ENCODE measurements at regions not wholly inside any gene's neighbourhood (a gene's known extent, or its start where the extent isn't known, plus 50 kb on each side); places are given as distances from the start of the nearest gene placed in this dataset.

- H3K36me3 Mint-ChIP-seq: no peaks in the 10 kb centered on the region
- H3K27ac Mint-ChIP-seq: no peak overlapping the region
- no peaks in the 10 kb centered on the region for H3K4me1 Mint-ChIP-seq
- DNase-seq (no peak), ATAC-seq (ENCODE audit: low read depth) (no peak)
- H3K4me3 Mint-ChIP-seq: no peak overlapping the region
- H3K27me3 Mint-ChIP-seq: peaks cover 4% of the 10 kb centered on the region
- H3K9me3 Mint-ChIP-seq: no peaks in the 10 kb centered on the region
- POLR2A ChIA-PET: no interaction called here
Measured at GRCh38 chr1:50278961-50279360, 144.3 kb downstream of the DMRTA2 start.

GRCh38 chr1:50278410-50278809 is 144.8 kb downstream of the DMRTA2 start:
- Mint-ChIP-seq H3K9me3 (no peaks in the 10 kb centered on the region), H3K27ac (no peak overlapping the region), H3K27me3 (peaks cover 5% of the 10 kb centered on the region), H3K36me3 (no peaks in the 10 kb centered on the region), H3K4me3 (no peak overlapping the region), H3K4me1 (no peaks in the 10 kb centered on the region)
- POLR2A ChIA-PET: no interaction called here
- DNase-seq (no peak), ATAC-seq (ENCODE audit: low read depth) (no peak)

DNA sequence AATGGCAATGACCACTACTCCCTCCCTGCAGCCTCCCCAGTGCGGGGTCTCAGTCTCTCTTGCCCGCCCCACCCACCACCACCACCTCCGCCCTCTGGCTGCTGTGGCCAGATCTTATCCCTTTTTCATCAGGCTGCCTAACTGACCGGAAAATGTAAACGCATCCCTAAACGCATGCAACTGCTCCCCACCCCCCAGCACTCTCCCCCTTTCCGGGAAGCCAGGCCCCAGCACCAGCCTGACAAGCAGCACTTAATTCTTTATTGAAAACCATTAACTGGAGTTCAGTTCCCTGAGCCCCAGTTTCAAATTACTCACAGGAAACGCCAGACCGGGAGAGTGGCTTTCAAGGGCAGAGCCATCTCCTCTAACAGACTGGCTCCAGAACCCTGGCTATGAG is 147.7 kb downstream of the DMRTA2 start:
- peaks cover 5% of the 10 kb centered on the region for H3K27me3 Mint-ChIP-seq
- POLR2A ChIA-PET: no interaction called here
- H3K4me3 Mint-ChIP-seq: no peak overlapping the region
- H3K9me3 Mint-ChIP-seq: no peaks in the 10 kb centered on the region
- no peak for ATAC-seq (ENCODE audit: low read depth)
- no peak overlapping the region for H3K27ac Mint-ChIP-seq
- no peaks in the 10 kb centered on the region for H3K4me1 Mint-ChIP-seq
- no peak for DNase-seq
- no peaks in the 10 kb centered on the region for H3K36me3 Mint-ChIP-seq

DNA sequence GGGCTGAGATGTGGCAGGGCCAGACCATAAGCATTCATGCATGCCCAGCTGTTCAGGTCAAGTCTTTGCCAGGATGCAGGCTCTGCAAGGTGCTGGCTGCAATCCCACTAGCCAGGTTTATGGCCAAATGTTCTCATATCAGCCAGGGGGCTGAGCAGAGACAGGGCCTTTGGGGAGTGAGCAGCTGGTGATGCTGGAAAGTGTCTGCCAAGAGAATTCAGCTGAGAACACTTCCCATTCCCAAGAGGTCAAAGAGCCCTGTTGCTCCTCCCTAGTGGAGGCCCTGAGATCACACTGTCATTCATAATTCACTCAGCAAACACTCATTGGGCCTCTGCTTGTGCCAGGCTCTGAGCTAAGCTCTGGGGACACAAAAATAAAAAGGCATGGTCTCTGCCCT is 150.3 kb downstream of the DMRTA2 start:
- no peak overlapping the region for H3K4me3 Mint-ChIP-seq
- no peaks in the 10 kb centered on the region for H3K4me1 Mint-ChIP-seq
- peaks cover 7% of the 10 kb centered on the region for H3K27me3 Mint-ChIP-seq
- POLR2A ChIA-PET: no interaction called here
- no peaks in the 10 kb centered on the region for H3K9me3 Mint-ChIP-seq
- H3K36me3 Mint-ChIP-seq: no peaks in the 10 kb centered on the region
- DNase-seq (no peak), ATAC-seq (ENCODE audit: low read depth) (no peak)
- no peak overlapping the region for H3K27ac Mint-ChIP-seq

DNA sequence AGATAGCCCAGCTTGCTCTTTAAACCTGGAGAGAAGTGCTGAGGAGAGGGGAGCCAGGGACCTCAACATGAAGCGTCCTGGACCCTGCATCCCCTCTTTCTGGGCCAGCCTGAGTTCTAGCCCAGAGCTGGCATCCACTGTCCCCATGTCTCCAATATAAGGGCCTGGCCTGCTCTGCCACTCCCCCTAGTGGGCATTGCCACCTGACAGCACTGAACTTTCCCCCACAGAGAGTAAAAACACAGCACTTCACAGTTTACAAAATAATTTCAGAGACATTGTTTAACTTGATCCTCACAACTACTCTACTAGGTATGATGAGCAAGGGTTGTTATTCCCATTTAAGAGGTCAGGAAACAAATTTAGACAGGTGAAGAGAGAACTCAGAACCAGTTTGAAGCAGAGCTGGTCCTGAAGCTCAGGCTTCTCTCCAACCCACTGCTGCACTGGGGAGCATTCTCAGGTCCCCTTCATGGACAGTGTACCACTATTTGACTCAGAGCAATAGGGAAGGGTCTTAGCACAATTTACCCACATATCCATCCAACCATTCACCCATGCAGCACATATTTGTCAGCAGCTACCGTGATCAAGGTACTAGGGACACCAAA is 151.2 kb downstream of the DMRTA2 start:
- H3K4me1 Mint-ChIP-seq: no peaks in the 10 kb centered on the region
- DNase-seq: peak; percentile 29
- H3K27me3 Mint-ChIP-seq: peaks cover 7% of the 10 kb centered on the region
- no peak overlapping the region for H3K4me3 Mint-ChIP-seq
- H3K9me3 Mint-ChIP-seq: no peaks in the 10 kb centered on the region
- ATAC-seq (ENCODE audit: low read depth): no peak
- no peaks in the 10 kb centered on the region for H3K36me3 Mint-ChIP-seq
- POLR2A ChIA-PET: no interaction called here
- H3K27ac Mint-ChIP-seq: no peak overlapping the region

DNA sequence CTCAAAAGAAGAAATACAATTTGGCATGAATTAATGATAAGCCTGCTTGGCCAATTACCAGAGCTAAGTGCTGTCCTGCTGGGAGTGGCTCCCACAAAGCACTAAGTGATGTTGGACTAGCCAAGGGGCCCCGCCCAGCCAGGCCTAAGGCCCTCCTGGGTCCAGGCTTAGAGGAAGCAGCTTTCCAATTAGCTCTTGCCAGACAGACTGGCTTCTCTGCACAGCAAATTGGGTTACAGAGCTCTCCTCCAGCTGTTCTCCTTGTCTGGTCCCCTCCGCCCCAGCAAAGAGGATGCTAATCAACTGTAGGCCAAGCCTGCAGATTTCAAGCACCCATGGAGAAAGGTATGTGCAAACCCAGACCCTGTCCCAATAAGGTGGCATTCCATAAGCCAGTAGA is 151.9 kb downstream of the DMRTA2 start:
- Mint-ChIP-seq H3K27me3 (peaks cover 7% of the 10 kb centered on the region), H3K9me3 (no peaks in the 10 kb centered on the region), H3K4me1 (peaks cover 2% of the 10 kb centered on the region), H3K27ac (no peak overlapping the region), H3K4me3 (no peak overlapping the region), H3K36me3 (no peaks in the 10 kb centered on the region)
- ATAC-seq (ENCODE audit: low read depth): no peak
- POLR2A ChIA-PET: no interaction called here
- DNase-seq: no peak

- ATAC-seq (ENCODE audit: low read depth) (no peak), DNase-seq (no peak)
- POLR2A ChIA-PET: no interaction called here
- Mint-ChIP-seq H3K9me3 (no peaks in the 10 kb centered on the region), H3K4me3 (no peak overlapping the region), H3K4me1 (peaks cover 4% of the 10 kb centered on the region), H3K27me3 (peaks cover 7% of the 10 kb centered on the region), H3K27ac (no peak overlapping the region), H3K36me3 (no peaks in the 10 kb centered on the region)
Measured at GRCh38 chr1:50270926-50271325, 152.3 kb downstream of the DMRTA2 start.

GRCh38 chr1:50268049-50268448 is 155.2 kb downstream of the DMRTA2 start:
- no peaks in the 10 kb centered on the region for H3K36me3 Mint-ChIP-seq
- DNase-seq: no peak
- POLR2A ChIA-PET: no interaction called here
- no peaks in the 10 kb centered on the region for H3K9me3 Mint-ChIP-seq
- H3K27ac Mint-ChIP-seq: no peak overlapping the region
- ATAC-seq (ENCODE audit: low read depth): no peak
- no peak overlapping the region for H3K4me3 Mint-ChIP-seq
- peaks cover 4% of the 10 kb centered on the region for H3K4me1 Mint-ChIP-seq
- peaks cover 4% of the 10 kb centered on the region for H3K27me3 Mint-ChIP-seq

DNA sequence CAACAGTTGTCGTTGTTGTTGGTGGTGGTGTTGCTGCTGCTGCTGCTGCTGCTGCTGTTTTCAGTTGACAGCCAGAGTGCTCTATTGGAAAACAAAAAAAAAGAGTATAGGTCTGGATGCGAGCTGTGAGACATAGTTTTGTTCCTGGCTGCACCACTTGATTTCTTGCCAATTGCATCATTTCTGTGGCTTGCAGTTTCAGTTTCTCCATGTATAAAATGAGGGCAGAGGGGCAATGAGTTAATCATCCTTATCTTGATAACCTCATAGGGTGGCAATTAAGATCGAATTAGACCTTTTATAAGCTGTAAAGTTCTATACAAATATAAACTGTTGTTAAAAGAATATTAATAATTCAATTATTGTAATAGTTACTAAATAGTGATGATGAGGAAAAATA is 156.7 kb downstream of the DMRTA2 start:
- DNase-seq (no peak), ATAC-seq (ENCODE audit: low read depth) (no peak)
- Mint-ChIP-seq H3K4me1 (peaks cover 4% of the 10 kb centered on the region), H3K9me3 (no peaks in the 10 kb centered on the region), H3K27me3 (peaks cover 4% of the 10 kb centered on the region), H3K36me3 (no peaks in the 10 kb centered on the region), H3K4me3 (no peak overlapping the region), H3K27ac (no peak overlapping the region)
- POLR2A ChIA-PET: no interaction called here

DNA sequence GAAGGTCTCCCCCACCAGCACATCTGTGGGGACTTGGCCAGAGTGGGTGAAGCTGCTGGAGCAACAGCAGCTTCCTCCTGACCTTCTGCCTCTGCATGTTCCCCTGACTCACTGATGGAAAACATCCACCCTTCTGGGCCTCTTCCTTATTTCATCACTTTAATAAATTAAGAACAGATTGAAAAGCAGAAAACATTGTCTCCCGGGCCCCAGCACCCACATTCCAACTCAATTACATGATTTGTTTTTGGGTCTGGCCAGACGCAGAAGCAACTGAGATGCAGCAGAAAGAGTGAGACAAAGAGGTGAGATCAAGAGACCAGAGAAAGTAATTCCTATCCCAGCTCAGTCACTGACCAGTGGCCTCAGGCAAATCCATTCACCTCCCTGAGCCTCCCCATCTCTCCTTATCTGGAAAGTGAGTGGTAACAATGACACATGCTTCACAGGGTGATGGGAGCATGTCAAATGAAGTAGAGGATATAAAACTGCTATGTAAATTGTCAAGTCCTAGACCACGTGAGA is 157.1 kb downstream of the ELAVL4 start:
- ATAC-seq (ENCODE audit: low read depth): no peak
- Mint-ChIP-seq H3K9me3 (no peaks in the 10 kb centered on the region), H3K4me1 (peaks cover 4% of the 10 kb centered on the region), H3K27me3 (peaks cover 4% of the 10 kb centered on the region), H3K36me3 (no peaks in the 10 kb centered on the region), H3K27ac (no peak overlapping the region), H3K4me3 (no peak overlapping the region)
- DNase-seq: no peak
- POLR2A ChIA-PET: no interaction called here

GRCh38 chr1:50264590-50264989 is 155.9 kb downstream of the ELAVL4 start:
- H3K36me3 Mint-ChIP-seq: no peaks in the 10 kb centered on the region
- POLR2A ChIA-PET: no interaction called here
- H3K27ac Mint-ChIP-seq: no peak overlapping the region
- no peaks in the 10 kb centered on the region for H3K9me3 Mint-ChIP-seq
- H3K4me1 Mint-ChIP-seq: peaks cover 4% of the 10 kb centered on the region
- H3K27me3 Mint-ChIP-seq: peaks cover 2% of the 10 kb centered on the region
- no peak for ATAC-seq (ENCODE audit: low read depth)
- H3K4me3 Mint-ChIP-seq: no peak overlapping the region
- no peak for DNase-seq

DNA sequence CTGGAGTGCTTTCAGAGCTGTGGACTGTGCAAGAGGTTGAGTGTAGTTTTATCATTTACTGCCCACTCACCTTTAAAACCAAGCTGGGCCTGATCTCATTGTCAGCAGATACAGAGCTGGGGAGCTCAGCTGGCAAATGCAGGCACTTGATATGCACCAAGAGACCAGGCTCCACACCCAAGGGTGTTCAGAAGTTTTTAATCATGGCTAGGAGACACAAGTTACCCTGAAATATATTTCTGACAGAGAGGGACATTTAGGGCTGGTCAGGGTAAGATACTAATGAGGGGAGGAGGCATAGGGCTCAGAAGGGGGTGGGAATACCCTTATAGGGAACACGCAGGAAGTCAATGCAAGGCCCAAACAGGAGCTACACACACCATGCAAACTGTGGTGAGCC is 153.7 kb downstream of the ELAVL4 start:
- H3K27me3 Mint-ChIP-seq: no peaks in the 10 kb centered on the region
- no peak overlapping the region for H3K4me3 Mint-ChIP-seq
- no peak overlapping the region for H3K27ac Mint-ChIP-seq
- H3K9me3 Mint-ChIP-seq: no peaks in the 10 kb centered on the region
- POLR2A ChIA-PET: no interaction called here
- DNase-seq: no peak
- H3K4me1 Mint-ChIP-seq: peaks cover 4% of the 10 kb centered on the region
- no peaks in the 10 kb centered on the region for H3K36me3 Mint-ChIP-seq
- ATAC-seq (ENCODE audit: low read depth): no peak

DNA sequence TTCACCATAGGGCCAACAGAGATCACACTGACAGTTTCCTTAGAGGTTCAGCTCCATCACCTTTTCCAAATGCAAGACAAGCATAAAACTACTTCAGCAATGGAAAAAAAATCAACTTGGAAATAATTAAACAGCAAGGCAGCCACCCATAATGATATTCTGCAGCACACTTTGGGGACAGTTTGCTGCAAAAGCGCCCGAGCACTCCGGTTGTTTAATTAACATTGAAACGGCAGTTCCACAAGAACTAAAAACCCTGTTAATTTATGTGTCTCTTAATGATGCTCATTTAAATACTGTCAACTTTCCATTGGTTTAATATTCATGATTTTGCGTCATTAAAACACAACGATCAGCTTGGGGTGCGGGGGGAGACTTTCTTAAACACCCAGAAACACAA is 153.2 kb downstream of the ELAVL4 start:
- no peak overlapping the region for H3K27ac Mint-ChIP-seq
- POLR2A ChIA-PET: no interaction called here
- peaks cover 4% of the 10 kb centered on the region for H3K4me1 Mint-ChIP-seq
- H3K9me3 Mint-ChIP-seq: no peaks in the 10 kb centered on the region
- no peak for DNase-seq
- no peak for ATAC-seq (ENCODE audit: low read depth)
- H3K36me3 Mint-ChIP-seq: no peaks in the 10 kb centered on the region
- no peak overlapping the region for H3K4me3 Mint-ChIP-seq
- no peaks in the 10 kb centered on the region for H3K27me3 Mint-ChIP-seq

GRCh38 chr1:50257940-50258685 is 149.4 kb downstream of the ELAVL4 start:
- Mint-ChIP-seq H3K27me3 (no peaks in the 10 kb centered on the region), H3K4me3 (no peak overlapping the region), H3K36me3 (no peaks in the 10 kb centered on the region), H3K9me3 (no peaks in the 10 kb centered on the region), H3K27ac (no peak overlapping the region), H3K4me1 (no peaks in the 10 kb centered on the region)
- POLR2A ChIA-PET: no interaction called here
- DNase-seq (no peak), ATAC-seq (ENCODE audit: low read depth) (no peak)

Measured in activated naive CD8-positive, alpha-beta T cell treated with anti-CD3 and anti-CD28 coated beads, Interleukin-2, amount 10 ng/mL, durations not matched to agents 7 days and 5 days (primary cell).